CD4-positive, alpha-beta T cell treated with Interleukin-1 beta for 1 hour (primary cell): ENCODE measurements at regions not wholly inside any gene's neighbourhood (a gene's known extent, or its start where the extent isn't known, plus 50 kb on each side); places are given as distances from the start of the nearest gene placed in this dataset.
"Not testable (repeated sequence)": the region's sequence is repeated elsewhere in the genome, so short reads cannot be mapped to it uniquely, and the experiment has no call there.

Source experiments
- DNase-seq, 2 donors: peaks; one replicate each; pipeline ENCODE4 v3.0.0-alpha.2; 2020 to 2022

DNA sequence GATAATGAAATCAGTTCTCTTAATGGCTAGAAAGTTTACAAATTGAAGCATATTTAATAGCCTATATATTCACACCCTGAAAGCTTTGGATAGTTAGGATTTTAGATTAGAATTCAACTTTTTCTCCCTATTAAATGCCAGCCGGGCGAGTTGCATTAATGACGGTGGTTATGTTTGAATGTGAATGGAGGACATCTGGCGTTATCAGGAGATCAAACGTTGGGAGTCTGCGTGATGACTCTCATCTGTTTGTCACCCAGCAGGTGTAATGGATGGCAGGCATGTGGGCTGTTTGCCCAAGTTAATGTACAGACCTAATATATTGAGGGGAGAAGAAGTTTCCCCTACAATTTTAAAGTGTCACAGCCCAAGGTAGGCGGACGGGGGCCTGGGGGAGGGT lies 1227.7 kb upstream of the WWC1 start:
- DNase-seq, result no peak

DNA sequence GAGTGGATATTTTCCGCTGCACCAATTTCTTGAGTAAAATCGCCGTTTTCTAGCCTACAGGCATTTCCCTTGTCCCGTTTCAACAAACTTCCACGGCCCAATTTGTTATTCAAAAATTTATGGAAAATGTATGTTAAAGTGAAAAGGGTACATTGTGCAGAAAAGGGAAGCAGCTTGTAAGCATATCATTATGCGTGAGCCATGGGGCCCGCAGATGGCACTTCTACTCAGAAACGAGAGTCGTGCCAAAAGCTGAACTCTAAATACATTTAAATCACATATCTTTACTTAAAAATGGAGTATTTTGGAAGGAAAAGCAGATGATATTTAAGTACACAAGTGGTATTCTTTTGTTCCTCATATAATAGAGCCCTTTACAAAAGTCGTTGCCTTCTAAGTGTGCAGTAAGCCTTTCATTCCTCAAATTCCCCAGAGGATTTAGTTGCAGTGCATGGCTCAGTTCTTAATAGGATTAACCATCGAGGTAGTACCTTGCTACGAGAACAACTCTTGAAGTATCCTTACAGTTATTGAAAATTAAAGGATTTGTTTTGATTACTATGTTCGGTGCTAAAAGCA lies 1227.2 kb upstream of the WWC1 start:
- no peak for DNase-seq

- no peak for DNase-seq
These were observed 1225.7 kb upstream of the WWC1 start for GRCh38 chr5:167065794-167066193.

- no peak for DNase-seq
These were observed 1219.3 kb upstream of the WWC1 start for GRCh38 chr5:167071981-167072610.

- no peak for DNase-seq
These were observed 1209.9 kb upstream of the WWC1 start for GRCh38 chr5:167081561-167081960.

GRCh38 chr5:167096816-167097215 lies 1194.6 kb upstream of the WWC1 start:
- DNase-seq, result no peak

DNA sequence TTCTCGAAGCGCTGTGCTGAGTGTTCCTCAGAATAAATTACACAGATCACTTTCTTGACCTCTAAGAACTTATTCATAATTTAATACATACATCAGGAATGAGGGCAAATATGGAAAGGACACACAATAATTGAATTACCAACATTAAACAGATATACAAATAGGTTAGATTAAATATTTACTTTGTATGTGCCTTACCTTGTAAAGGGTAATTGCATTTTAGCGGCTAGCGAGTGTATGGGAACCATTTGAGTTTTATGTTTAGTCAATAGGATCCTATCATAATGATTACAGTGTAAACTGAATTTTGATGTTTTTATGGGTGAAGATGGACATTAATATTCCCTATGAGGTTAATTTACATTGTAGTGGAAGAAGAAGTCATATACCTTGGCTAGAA lies 1187.1 kb upstream of the WWC1 start:
- no peak for DNase-seq

DNA sequence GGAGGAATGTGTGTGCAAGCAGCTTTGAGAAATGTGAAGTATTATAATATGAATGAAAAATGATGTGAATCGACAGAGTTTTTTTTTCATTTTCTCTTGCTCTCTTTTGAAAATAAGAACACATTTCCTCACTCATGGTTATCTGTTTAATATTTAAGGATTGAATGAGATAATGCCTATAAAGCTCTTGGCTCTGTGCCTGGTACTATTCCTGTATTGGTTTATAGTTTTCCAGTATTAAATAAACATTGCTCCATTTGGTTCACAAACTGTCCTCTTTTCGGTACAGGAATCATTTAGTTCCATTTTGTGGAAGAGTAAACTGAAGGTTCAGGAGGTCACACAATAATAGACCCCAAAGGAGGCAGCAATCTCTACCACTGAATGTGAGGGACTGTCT lies 1185.5 kb upstream of the WWC1 start:
- DNase-seq, result no peak

GRCh38 chr5:167107684-167108083 lies 1183.8 kb upstream of the WWC1 start:
- DNase-seq, result no peak

DNA sequence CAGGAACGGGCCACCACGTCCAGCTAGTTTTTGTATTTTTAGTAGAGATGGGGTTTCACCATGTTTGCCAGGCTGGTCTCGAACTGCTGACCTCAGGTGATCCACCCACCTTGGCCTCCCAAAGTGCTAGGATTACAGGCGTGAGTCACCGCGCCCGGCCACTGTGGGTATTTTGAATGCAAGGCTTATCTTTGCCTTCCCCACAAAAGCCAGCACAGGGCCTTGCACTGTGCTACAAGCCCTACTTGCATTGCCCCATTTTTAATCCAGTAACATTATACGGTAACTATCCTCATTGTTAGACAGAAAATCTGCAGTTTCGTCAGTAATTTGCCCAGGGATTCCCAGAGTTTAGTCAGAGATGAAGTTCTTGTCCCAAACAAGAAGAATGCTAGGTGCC lies 1183.2 kb upstream of the WWC1 start:
- not testable (repeated sequence) for DNase-seq

DNA sequence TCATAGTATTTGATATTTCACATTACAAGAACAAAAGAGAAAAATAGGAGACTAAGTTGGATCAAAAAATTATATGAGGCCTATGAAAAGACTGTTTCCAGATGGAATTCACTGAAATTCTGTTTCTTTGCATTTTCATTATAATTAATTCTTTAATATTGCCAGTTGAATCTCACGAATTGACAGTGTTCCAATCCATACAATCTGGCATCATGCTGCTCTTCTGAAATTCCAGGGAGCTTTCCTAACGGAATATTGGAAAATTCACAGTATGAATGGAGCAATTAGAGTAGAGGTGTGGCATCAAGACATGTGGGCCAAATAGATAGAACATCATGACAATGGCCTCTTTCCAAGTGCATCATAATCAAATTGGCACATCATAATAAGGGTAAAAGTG lies 1178.9 kb upstream of the WWC1 start:
- DNase-seq, result no peak

- DNase-seq, result no peak
These were observed 1169.2 kb upstream of the WWC1 start for GRCh38 chr5:167122267-167122666.

DNA sequence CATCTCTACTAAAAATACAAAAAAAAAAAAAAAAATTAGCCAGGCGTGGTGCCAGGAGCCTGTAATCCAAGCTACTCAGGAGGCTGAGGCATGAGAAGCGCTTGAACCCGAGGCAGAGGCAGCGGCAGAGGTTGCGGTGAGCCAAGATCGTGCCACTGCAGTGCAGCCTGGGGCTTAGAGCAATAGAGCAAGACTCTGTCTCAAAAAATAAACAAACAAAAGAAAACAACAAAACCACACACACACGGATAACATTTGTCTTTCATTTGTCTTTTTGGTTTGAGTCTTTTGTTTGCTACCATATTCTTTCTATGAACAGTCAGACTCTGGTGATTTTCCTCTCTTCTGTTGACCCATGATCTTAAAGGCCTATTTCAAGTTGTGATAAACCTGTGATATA lies 1168.3 kb upstream of the WWC1 start:
- no peak for DNase-seq

- DNase-seq, result no peak
These were observed 1162.9 kb upstream of the WWC1 start for GRCh38 chr5:167128581-167128980.

- no peak for DNase-seq
These were observed 1150.7 kb upstream of the WWC1 start for GRCh38 chr5:167140548-167141291.

GRCh38 chr5:167143716-167144115 lies 1147.7 kb upstream of the WWC1 start:
- no peak for DNase-seq

DNA sequence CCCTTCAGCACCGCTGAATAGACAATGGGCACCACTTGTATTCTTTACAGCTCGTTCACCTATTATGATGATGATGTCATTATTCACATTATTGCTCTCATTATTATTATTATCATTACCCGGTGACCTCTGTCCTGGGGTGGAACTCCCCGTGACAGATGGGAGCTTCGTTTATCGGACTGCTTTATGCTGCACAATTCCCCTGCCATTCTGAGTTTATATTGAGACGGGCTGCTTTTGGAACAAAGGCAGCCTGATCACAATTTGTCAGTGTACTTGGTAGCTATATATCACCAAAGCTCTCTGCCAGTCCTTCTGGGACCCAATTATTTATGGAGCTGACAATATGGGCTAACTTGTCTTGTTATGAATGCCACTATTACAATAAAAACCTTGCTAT lies 1145.6 kb upstream of the WWC1 start:
- no peak for DNase-seq

GRCh38 chr5:167147879-167148278 lies 1143.6 kb upstream of the WWC1 start:
- DNase-seq, result no peak

- no peak for DNase-seq
These were observed 1140.8 kb upstream of the WWC1 start for GRCh38 chr5:167150661-167151060.

DNA sequence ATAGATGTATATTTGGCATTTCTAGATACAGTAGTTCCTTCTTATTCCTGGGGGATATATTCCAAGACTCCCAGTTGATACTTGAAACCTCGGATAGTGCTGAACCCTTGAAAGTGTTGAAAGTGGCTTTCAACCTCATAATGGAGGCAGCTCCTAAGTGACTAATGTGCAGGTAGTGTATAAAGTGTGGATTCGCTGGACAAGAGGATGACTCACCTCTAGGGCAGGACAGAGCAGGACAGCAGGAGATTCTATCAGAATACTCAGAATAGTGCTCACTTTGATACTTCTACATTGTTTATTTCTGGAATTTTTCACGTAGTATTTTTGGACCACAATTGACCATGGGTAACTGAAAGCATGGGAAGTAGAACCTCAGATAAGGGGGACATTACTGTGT lies 1138.9 kb upstream of the WWC1 start:
- DNase-seq, result no peak

GRCh38 chr5:167155387-167156005 lies 1135.9 kb upstream of the WWC1 start:
- no peak for DNase-seq

- no peak for DNase-seq
These were observed 1135.0 kb upstream of the WWC1 start for GRCh38 chr5:167156446-167156845.

DNA sequence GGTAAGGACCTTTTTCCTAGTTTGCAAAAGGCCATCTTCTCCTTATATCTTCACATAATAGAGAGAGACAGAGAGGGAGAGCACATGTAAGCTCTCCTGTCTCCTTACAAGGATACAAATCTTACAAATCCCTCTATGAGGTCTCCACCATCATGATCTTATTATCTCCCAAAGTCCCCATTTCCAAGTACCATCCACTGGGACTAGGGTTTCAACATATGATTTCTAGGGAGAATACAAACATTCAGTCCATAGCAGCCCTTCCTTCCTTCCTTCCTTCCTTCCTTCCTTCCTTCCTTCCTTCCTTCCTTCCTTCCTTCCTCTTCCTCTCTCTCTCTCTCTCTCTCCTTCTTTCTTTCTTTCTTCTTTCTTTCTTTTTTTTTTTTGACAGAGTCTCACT lies 1132.9 kb upstream of the WWC1 start:
- no peak for DNase-seq

DNA sequence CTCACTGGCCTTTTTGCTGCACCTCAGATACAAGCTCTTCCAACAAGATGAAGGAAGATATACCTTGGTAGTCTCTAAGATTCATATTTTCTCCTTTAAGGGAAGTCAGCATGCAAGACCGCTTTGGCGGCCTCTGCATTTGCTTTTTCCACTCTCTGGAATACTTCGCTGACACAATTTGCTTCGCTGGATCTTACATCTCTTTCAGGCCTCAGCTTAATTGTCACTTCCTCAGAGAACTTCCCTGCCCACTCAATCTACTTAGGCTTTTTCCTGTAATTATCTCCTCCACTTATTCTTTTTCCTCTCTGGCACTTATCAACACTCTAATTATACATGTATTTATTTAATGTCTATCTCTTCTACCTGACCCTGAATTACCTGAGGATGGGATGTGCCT lies 1131.1 kb upstream of the WWC1 start:
- no peak for DNase-seq
